ENCODE measurements at regions not wholly inside any gene's neighbourhood (a gene's known extent, or its start where the extent isn't known, plus 50 kb on each side); places are given as distances from the start of the nearest gene placed in this dataset.
"Not testable (repeated sequence)": the region's sequence is repeated elsewhere in the genome, so short reads cannot be mapped to it uniquely, and the experiment has no call there.

- peak; percentile 38 for DNase-seq
Measured at GRCh38 chr5:158514319-158514985, 585.3 kb downstream of the EBF1 start.

GRCh38 chr5:158513490-158514318 is 586.0 kb downstream of the EBF1 start:
- DNase-seq = no peak

- no peak for DNase-seq
Measured at GRCh38 chr5:158511454-158511853, 588.3 kb downstream of the EBF1 start.

GRCh38 chr5:158510479-158510878 is 589.2 kb downstream of the EBF1 start:
- no peak for DNase-seq

GRCh38 chr5:158506648-158507047 is 593.1 kb downstream of the EBF1 start:
- DNase-seq = no peak

- no peak for DNase-seq
Measured at GRCh38 chr5:158502686-158503085, 597.0 kb downstream of the EBF1 start.

GRCh38 chr5:158499892-158500418 is 599.8 kb downstream of the EBF1 start:
- DNase-seq = no peak

GRCh38 chr5:158499075-158499891 is 600.4 kb downstream of the EBF1 start:
- DNase-seq = no peak

GRCh38 chr5:158496624-158497023 is 603.1 kb downstream of the EBF1 start:
- DNase-seq = no peak

GRCh38 chr5:158494541-158494940 is 605.2 kb downstream of the EBF1 start:
- no peak for DNase-seq

GRCh38 chr5:158494044-158494443 is 605.7 kb downstream of the EBF1 start:
- not testable (repeated sequence) for DNase-seq

- no peak for DNase-seq
Measured at GRCh38 chr5:158492841-158493242, 606.9 kb downstream of the EBF1 start.

- DNase-seq = no peak
Measured at GRCh38 chr5:158492136-158492535, 607.6 kb downstream of the EBF1 start.

- DNase-seq = no peak
Measured at GRCh38 chr5:158487664-158488063, 612.1 kb downstream of the EBF1 start.

- no peak for DNase-seq
Measured at GRCh38 chr5:158487156-158487555, 612.6 kb downstream of the EBF1 start.

- DNase-seq = no peak
Measured at GRCh38 chr5:158486566-158486965, 613.1 kb downstream of the EBF1 start.

GRCh38 chr5:158485604-158486081 is 614.1 kb downstream of the EBF1 start:
- DNase-seq = no peak

- DNase-seq = no peak
Measured at GRCh38 chr5:158485047-158485446, 614.7 kb downstream of the EBF1 start.

GRCh38 chr5:158484150-158484549 is 615.6 kb downstream of the EBF1 start:
- no peak for DNase-seq

GRCh38 chr5:158483281-158483860 is 616.3 kb downstream of the EBF1 start:
- no peak for DNase-seq

GRCh38 chr5:158482125-158482524 is 617.6 kb downstream of the EBF1 start:
- no peak for DNase-seq

- no peak for DNase-seq
Measured at GRCh38 chr5:158478139-158478538, 619.2 kb upstream of the CLINT1 start.

- no peak for DNase-seq
Measured at GRCh38 chr5:158477214-158477613, 618.3 kb upstream of the CLINT1 start.

Data from amniotic stem cell (primary cell).